HK-2 (cell line): ENCODE measurements at regions not wholly inside any gene's neighbourhood (a gene's known extent, or its start where the extent isn't known, plus 50 kb on each side); places are given as distances from the start of the nearest gene placed in this dataset.

ENCODE experiments used
- DNase-seq: peaks from one replicate; pipeline ENCODE4 v3.0.0-alpha.2; 2018; ENCODE audit not compliant: unreplicated experiment

DNA sequence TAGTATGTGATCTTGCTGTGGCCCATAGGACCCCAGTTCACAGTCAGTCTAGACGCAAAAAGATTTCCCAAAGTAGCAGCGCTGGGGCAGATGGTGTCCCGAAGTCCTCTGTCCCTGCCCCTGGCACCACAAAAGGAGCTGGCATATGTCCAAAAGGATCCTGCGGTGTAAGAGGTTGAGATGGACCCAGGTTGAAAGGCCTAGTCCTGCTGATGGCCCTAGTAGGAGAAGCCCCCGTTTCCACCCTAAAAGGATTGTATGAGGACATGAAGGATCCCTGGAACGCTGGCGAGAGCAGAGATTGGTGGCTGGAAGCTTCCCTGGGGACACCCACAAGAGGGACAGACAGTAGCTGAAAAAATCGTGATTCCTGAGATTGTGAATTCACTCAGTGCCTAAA, 58.0 kb upstream of the DCAF8L1 start:
- no peak for DNase-seq
